BJ (cell line): ENCODE measurements at regions not wholly inside any gene's neighbourhood (a gene's known extent, or its start where the extent isn't known, plus 50 kb on each side); places are given as distances from the start of the nearest gene placed in this dataset.

Source experiments
- CTCF ChIA-PET: fragments of 350-600 bp; formaldehyde crosslinking; extraction: SDS; loops from one replicate; lab custom pipeline; 2021; ENCODE audit warnings: antibody characterized with exemption, inconsistent platforms; lab: Yijun Ruan, JAX
- POLR2A ChIA-PET: fragments of 300-600 bp; sonication (Branson Sonifier 250); formaldehyde crosslinking; extraction: SDS; loops from one replicate; lab custom pipeline; 2021; ENCODE audit warnings: antibody characterized with exemption; lab: Charles Lee
- DNase-seq: peaks from one replicate; pipeline ENCODE4 v3.0.0-alpha.2; 2011; ENCODE audit warnings: low read depth
- H3K27me3 ChIP-seq: 2 replicates; pipeline ENCODE4 v1.6.0; 2011; ENCODE audit warnings: low read length; ENCODE audit not compliant: control insufficient read depth, insufficient read depth
- H3K36me3 ChIP-seq: 2 replicates; pipeline ENCODE4 v1.5.1; 2011; ENCODE audit warnings: low read length; ENCODE audit not compliant: control insufficient read depth, insufficient read depth
- H3K4me3 ChIP-seq: 2 replicates; pipeline ENCODE4 v1.5.1; 2011; ENCODE audit warnings: low read depth, mild to moderate bottlenecking, control low read depth, low read length
- TF ChIP-seq, protein P1 (sequence below): IDR thresholded peaks from 2 replicates; pipeline ENCODE4 v1.5.1; 2011; ENCODE audit warnings: low read depth, mild to moderate bottlenecking, control low read depth, inconsistent platforms, low read length, moderate library complexity; ENCODE audit not compliant: insufficient read depth

DNA sequence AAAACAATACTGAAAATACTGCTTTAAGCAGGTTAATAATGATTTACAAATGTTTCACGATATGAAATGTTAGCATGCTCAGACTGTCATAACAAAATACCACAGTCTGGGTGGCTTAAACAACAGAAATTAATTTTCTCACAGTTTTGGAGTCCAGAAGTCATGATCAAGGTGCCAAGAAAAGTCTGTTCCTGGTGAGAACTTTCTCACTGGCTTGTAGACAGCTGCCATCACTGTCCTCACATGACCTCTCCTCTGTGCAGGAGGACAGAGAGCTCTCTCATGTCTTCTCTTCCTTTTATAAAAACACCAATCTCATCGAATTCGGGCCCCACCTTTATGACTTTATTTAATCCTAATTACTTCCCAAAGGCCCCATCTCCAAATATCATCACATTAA, 426.7 kb downstream of the KLHL13 start:
- TF ChIP-seq, protein P1, sequence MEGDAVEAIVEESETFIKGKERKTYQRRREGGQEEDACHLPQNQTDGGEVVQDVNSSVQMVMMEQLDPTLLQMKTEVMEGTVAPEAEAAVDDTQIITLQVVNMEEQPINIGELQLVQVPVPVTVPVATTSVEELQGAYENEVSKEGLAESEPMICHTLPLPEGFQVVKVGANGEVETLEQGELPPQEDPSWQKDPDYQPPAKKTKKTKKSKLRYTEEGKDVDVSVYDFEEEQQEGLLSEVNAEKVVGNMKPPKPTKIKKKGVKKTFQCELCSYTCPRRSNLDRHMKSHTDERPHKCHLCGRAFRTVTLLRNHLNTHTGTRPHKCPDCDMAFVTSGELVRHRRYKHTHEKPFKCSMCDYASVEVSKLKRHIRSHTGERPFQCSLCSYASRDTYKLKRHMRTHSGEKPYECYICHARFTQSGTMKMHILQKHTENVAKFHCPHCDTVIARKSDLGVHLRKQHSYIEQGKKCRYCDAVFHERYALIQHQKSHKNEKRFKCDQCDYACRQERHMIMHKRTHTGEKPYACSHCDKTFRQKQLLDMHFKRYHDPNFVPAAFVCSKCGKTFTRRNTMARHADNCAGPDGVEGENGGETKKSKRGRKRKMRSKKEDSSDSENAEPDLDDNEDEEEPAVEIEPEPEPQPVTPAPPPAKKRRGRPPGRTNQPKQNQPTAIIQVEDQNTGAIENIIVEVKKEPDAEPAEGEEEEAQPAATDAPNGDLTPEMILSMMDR, result no peak
- POLR2A ChIA-PET, result no interaction called here
- no peaks in the 10 kb centered on the region for H3K36me3 ChIP-seq

DNA sequence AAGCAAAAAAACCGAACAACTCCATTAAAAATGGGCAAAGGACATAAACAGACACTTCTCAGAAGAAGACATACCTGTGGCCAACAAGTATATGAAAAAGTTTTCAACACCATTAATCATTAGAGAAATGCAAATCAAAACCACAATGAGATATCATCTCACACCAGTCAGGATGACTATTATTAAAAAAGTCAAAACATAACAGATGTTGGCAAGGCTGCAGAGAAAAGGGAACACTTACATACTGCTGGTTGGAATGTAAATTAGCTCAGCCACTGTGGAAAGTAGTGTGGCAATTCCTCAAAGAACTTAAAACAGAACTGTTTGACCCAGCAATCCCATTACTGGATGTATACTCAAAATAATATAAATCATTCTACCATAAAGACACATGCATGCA, 436.3 kb downstream of the KLHL13 start:
- no peaks in the 10 kb centered on the region for H3K27me3 ChIP-seq
- DNase-seq, result no peak
- TF ChIP-seq, protein P1, result no peak
- H3K4me3 ChIP-seq, result no peak overlapping the region
- POLR2A ChIA-PET, result no interaction called here
- no peaks in the 10 kb centered on the region for H3K36me3 ChIP-seq
- CTCF ChIA-PET, result no interaction called here

More for the DNA sequence above, 426.7 kb downstream of the KLHL13 start:
- no peak for DNase-seq
- H3K4me3 ChIP-seq, result no peak overlapping the region
- CTCF ChIA-PET, result interaction anchor here (0.6 kb wide), 1 partner anchor 52 kb away, joined by 3 read pairs; no protein-coding TSS in a partner anchor
- H3K27me3 ChIP-seq, result no peaks in the 10 kb centered on the region

DNA sequence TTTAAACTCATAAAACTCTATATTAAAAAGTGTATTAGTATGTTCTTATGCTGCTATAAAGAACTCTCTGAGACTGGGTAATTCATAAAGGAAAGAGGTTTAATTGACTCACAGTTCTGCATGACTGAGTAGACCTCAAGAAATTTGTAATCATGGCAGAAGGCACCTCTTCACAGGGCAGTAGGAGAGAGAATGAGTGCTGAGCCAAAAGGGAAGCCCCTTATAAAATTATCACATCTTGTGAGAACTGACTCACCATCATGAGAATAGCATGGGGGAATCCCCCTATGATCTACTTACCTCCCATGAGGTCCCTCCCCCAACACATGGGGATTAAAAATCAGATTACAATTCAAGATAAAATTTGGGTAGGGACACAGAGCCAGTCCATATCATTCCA, 463.2 kb downstream of the KLHL13 start:
- ChIA-PET POLR2A (no interaction called here), CTCF (no interaction called here)
- Histone ChIP-seq H3K4me3 (no peak overlapping the region), H3K27me3 (no peaks in the 10 kb centered on the region), H3K36me3 (no peaks in the 10 kb centered on the region)
- TF ChIP-seq, protein P1, result no peak
- no peak for DNase-seq

DNA sequence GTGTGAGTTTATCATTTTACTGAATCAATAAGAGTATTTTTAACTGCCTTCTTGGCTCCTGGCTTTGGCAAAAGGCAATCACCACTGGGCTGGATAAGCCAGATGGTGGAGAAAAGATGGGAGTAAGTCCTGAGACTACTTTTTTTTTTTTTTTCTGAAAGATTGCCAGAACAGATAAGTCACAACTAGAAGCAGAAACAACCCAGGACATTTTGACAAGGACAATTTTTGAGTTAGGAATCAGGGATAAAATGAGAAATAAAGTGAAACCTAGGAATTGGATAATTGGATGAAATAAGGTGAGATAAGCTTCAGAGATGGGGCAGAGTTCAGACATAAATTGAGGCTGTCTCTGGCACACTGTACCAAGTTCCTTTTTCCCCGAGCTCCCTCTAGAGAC, 471.0 kb downstream of the KLHL13 start:
- no peaks in the 10 kb centered on the region for H3K27me3 ChIP-seq
- H3K36me3 ChIP-seq, result no peaks in the 10 kb centered on the region
- POLR2A ChIA-PET, result no interaction called here
- no peak overlapping the region for H3K4me3 ChIP-seq
- no peak for DNase-seq
- TF ChIP-seq, protein P1, result no peak
- CTCF ChIA-PET, result no interaction called here

DNA sequence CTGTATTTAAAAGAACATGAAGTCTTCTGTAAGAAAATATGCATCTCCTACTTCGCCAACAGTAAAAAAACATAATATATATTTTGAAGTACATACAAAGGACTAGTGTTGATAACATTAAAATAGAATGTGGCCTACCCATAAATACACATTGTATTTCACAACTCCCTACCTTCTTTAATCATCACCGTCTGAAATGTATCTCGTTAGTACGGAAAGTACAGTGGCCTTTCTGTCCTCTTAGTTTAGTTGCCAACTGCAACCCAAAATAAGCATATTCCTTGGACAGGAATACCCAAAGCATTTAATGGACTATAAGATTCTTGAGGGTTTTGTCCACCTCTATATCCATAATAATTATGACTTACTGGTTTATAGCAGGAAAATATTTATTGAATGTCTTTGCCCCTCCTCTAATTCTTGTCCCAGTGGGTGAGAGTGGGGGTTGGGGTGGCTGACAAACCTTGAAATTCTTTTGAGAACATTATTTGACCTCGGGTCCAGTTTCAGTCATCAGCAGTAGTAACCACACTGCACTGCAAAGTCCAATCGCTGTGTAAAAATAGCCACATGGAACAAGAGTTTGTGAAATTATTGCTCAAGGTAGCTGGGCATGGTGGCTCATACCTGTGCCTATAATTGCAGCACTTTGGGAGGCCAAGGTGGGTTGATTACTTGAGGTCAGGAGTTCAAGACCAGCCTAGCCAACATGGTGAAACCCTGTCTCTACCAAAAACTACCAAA, 474.5 kb downstream of the KLHL13 start:
- TF ChIP-seq, protein P1, result no peak
- CTCF ChIA-PET, result no interaction called here
- POLR2A ChIA-PET, result no interaction called here

More for the DNA sequence above, 474.5 kb downstream of the KLHL13 start:
- H3K4me3 ChIP-seq, result no peak overlapping the region
- DNase-seq, result no peak
- no peaks in the 10 kb centered on the region for H3K27me3 ChIP-seq
- H3K36me3 ChIP-seq, result no peaks in the 10 kb centered on the region
